Common myeloid progenitor, CD34-positive (primary cell): ENCODE measurements at regions not wholly inside any gene's neighbourhood (a gene's known extent, or its start where the extent isn't known, plus 50 kb on each side); places are given as distances from the start of the nearest gene placed in this dataset.

Experiments used
- CTCF ChIA-PET: fragments of 350-600 bp; sonication (Branson Sonifier 250); formaldehyde crosslinking; loops from one replicate; lab custom pipeline; 2021; ENCODE audit warnings: antibody characterized with exemption; lab: Charles Lee
- POLR2A ChIA-PET: fragments of 350-600 bp; sonication (Branson Sonifier 250); formaldehyde crosslinking; loops from one replicate; lab custom pipeline; 2021; ENCODE audit warnings: antibody characterized with exemption; lab: Charles Lee
- DNase-seq, 3 donors: peaks; one replicate each; pipeline versions ENCODE4 v3.0.0 to v3.0.0-alpha.2; 2013
- H3K27ac ChIP-seq, 2 experiments: 1 replicate in 1 of 2; 2 replicates in 1 of 2; pipeline ENCODE4 v1.7.0; 2013; ENCODE audit warnings: inconsistent platforms in 2 of 2, low read length in 2 of 2, mild to moderate bottlenecking in 2 of 2, low read depth in 1 of 2, moderate library complexity in 1 of 2; ENCODE audit not compliant: severe bottlenecking in 2 of 2, insufficient read depth in 1 of 2, poor library complexity in 1 of 2
- H3K27me3 ChIP-seq, 5 experiments: replicated peaks in 2 of 5; 1 replicate in 3 of 5; 2 replicates in 2 of 5; pipeline versions ENCODE4 v1.6.1 to v1.7.0; 2013; ENCODE audit warnings: low read length in 4 of 5, mild to moderate bottlenecking in 2 of 5, moderate library complexity in 2 of 5, inconsistent platforms in 1 of 5; ENCODE audit not compliant: insufficient read depth in 5 of 5, control insufficient read depth in 4 of 5
- H3K36me3 ChIP-seq, 4 experiments: 1 replicate in 2 of 4; 2 replicates in 2 of 4; pipeline versions ENCODE4 v1.6.1 to v1.7.0; 2013; ENCODE audit warnings: low read length in 3 of 4, control low read depth in 1 of 4, mild to moderate bottlenecking in 1 of 4; ENCODE audit not compliant: control insufficient read depth in 4 of 4, insufficient read depth in 4 of 4
- H3K4me1 ChIP-seq, 4 experiments: 1 replicate in 3 of 4; 2 replicates in 1 of 4; pipeline versions ENCODE4 v1.6.1 to v1.7.1; 2013; ENCODE audit warnings: low read length in 3 of 4, mild to moderate bottlenecking in 3 of 4, control low read depth in 1 of 4, inconsistent platforms in 1 of 4, moderate library complexity in 1 of 4; ENCODE audit not compliant: control insufficient read depth in 4 of 4, insufficient read depth in 4 of 4; ENCODE audit errors: control extremely low read depth in 1 of 4
- H3K4me3 ChIP-seq, 7 experiments: 1 replicate in 4 of 7; 2 replicates in 3 of 7; pipeline versions ENCODE4 v1.5.1 to v1.7.0; 2013; ENCODE audit warnings: mild to moderate bottlenecking in 7 of 7, low read length in 6 of 7, moderate library complexity in 6 of 7, inconsistent platforms in 2 of 7, low read depth in 2 of 7, control low read depth in 1 of 7; ENCODE audit not compliant: insufficient read depth in 4 of 7, control insufficient read depth in 1 of 7; ENCODE audit errors: extremely low read depth in 1 of 7
- H3K9me3 ChIP-seq, 5 experiments: 1 replicate in 4 of 5; 2 replicates in 1 of 5; pipeline versions ENCODE4 v1.6.1 to v1.7.1; 2013; ENCODE audit warnings: low read length in 4 of 5, mild to moderate bottlenecking in 2 of 5, inconsistent platforms in 1 of 5, low read depth in 1 of 5, moderate library complexity in 1 of 5; ENCODE audit not compliant: control insufficient read depth in 4 of 5, insufficient read depth in 2 of 5; ENCODE audit errors: control extremely low read depth in 1 of 5
- WGBS: methylation state at CpG from one replicate; pipeline ENCODE4 v1.1.5; 2013; ENCODE audit not compliant: insufficient coverage; 5-methylcytosine and 5-hydroxymethylcytosine counted together

DNA sequence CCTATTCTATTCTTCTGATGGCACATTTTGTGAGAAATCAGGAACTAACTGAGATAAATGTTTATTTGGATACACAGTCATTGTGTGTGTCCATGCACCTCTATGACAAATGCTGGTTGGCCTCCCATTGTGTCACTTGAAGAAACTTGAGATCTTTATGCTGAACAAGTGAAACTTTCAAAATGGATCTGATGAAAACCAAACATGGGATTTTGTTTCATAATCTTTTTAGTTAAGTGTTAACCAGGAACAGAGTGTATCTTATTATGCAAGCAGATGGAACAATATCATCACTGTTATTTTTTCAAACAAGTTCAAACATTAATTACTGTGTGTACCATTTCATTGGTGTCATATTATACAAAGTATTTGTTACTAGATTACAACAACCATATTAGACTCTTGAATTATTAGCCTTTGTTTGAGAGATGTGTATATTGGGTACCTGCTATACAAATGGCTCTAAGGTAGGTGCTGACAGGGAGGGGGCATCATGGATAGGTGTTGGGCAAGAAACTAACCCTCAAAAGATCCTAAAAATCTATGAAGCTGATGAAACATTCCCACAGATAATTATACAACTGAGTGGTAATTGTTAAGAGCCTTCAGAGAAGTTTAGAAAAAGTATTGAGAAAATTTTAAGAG is 159.8 kb downstream of the PALM2AKAP2 start:
- H3K4me3 ChIP-seq: no peak overlapping the region
- no peak for DNase-seq
- H3K36me3 ChIP-seq: no peaks in the 10 kb centered on the region
- no peak overlapping the region for H3K27ac ChIP-seq
- H3K4me1 ChIP-seq: no peaks in the 10 kb centered on the region
- H3K27me3 ChIP-seq: no peaks in the 10 kb centered on the region
- ChIA-PET CTCF (no interaction called here), POLR2A (no interaction called here)
- H3K9me3 ChIP-seq: peaks cover 0 to 4% (median 0%) of the 10 kb centered on the region in 5 experiments

DNA sequence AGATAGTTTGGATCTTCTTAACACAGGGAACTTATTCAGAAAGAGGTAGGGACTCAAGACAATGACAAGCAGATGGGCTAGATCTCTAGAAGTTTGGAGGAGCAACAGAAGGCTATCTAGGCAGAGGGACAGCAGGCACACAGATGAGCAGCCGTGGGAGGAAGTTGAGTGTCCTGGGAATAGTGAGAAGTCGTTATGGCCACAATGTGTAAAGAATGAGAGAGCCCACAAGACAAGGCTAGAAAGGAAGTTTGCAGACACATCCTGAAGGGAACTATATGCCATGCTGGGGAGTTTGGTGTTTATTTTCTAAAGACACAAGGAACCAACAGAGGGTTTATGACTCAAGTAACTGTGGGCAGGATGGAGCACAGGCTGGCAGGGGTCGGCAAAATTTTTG is 160.6 kb downstream of the PALM2AKAP2 start:
- CTCF ChIA-PET: no interaction called here
- Histone ChIP-seq H3K27me3 (no peaks in the 10 kb centered on the region), H3K36me3 (no peaks in the 10 kb centered on the region), H3K4me3 (no peak overlapping the region), H3K9me3 (peaks cover 0 to 4% (median 0%) of the 10 kb centered on the region in 5 experiments), H3K4me1 (no peaks in the 10 kb centered on the region), H3K27ac (no peak overlapping the region)
- DNase-seq: no peak
- POLR2A ChIA-PET: no interaction called here
- WGBS: 46% methylated on average over 2 of the region's 3 CpGs

DNA sequence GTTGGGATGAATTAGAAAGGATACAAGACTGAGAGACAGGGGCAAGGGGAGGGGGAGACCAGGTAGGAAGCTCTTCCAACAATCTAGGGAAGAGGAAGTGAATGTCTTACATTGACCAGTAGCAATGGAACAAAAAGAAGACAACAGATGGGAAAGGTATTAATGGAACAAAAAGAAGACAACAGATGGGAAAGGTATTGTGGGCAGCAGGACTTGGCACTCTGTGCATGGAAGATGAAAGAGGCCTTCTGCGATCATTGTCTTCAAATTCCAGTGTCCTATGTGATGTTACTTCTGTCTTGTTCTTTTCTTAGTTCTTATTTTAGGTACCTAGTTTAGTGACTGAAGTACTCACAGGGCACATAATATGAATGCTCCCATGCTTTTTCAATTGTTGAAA is 161.8 kb downstream of the PALM2AKAP2 start:
- no peaks in the 10 kb centered on the region for H3K36me3 ChIP-seq
- 100% methylated on average over 1 of the region's 1 CpG for WGBS
- no peak for DNase-seq
- CTCF ChIA-PET: no interaction called here
- no peaks in the 10 kb centered on the region for H3K27me3 ChIP-seq
- peaks cover 0 to 4% (median 0%) of the 10 kb centered on the region in 5 experiments for H3K9me3 ChIP-seq
- no peak overlapping the region for H3K27ac ChIP-seq
- no peaks in the 10 kb centered on the region for H3K4me1 ChIP-seq
- POLR2A ChIA-PET: no interaction called here
- no peak overlapping the region for H3K4me3 ChIP-seq

DNA sequence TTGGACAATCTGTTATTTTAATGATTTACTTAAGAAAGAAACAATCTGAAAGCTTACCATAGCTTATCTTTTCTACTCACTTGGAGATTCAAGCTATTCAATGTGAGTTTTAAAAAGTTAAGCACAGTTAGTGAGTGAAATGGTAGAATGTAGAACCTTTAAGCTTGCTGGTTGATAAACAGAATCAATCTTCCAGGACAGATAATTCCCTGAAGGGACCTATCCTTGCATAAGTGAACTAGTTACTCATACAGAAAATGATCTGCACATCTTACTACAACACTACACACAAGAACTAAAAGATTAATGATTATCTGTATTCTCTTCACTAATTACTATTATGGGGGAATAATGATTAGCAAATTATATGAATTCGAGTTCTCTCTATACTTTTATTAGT is 165.6 kb downstream of the PALM2AKAP2 start:
- Histone ChIP-seq H3K27me3 (peaks cover 0 to 2% (median 0%) of the 10 kb centered on the region in 5 experiments), H3K27ac (no peak overlapping the region), H3K9me3 (peaks cover 0 to 4% (median 0%) of the 10 kb centered on the region in 5 experiments), H3K36me3 (no peaks in the 10 kb centered on the region), H3K4me1 (no peaks in the 10 kb centered on the region), H3K4me3 (no peak overlapping the region)
- ChIA-PET POLR2A (no interaction called here), CTCF (interaction anchor here (1.0 kb wide), 1 partner anchor 9 kb away, joined by 4 read pairs; no protein-coding TSS in a partner anchor)
- DNase-seq: no peak
- no CpG with 5 or more reads among the region's 1 CpG for WGBS

DNA sequence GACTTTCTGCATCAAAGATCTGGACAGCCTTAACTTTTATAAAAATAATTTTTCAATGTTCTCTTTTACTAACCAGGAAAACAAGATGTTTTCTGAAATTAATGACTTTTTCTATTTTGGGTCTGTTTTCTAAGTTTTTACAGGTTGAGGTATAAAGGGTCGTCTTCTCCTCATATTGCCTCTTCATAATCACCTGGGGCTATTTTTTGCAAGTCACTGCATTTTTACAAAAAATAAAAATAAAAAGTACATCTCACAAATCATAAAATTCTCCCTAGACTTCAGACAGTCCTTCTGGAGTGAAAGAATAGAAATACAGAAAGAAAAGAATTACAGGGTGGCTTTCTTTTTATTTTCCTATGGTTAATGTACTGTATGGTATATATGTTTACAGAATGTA is 168.5 kb downstream of the PALM2AKAP2 start:
- H3K4me3 ChIP-seq: no peak overlapping the region
- no peak for DNase-seq
- no CpG with 5 or more reads among the region's 1 CpG for WGBS
- H3K36me3 ChIP-seq: no peaks in the 10 kb centered on the region
- H3K27ac ChIP-seq: no peak overlapping the region
- H3K27me3 ChIP-seq: peaks cover 0 to 2% (median 0%) of the 10 kb centered on the region in 5 experiments
- CTCF ChIA-PET: no interaction called here
- no peaks in the 10 kb centered on the region for H3K4me1 ChIP-seq
- POLR2A ChIA-PET: no interaction called here
- no peaks in the 10 kb centered on the region for H3K9me3 ChIP-seq

DNA sequence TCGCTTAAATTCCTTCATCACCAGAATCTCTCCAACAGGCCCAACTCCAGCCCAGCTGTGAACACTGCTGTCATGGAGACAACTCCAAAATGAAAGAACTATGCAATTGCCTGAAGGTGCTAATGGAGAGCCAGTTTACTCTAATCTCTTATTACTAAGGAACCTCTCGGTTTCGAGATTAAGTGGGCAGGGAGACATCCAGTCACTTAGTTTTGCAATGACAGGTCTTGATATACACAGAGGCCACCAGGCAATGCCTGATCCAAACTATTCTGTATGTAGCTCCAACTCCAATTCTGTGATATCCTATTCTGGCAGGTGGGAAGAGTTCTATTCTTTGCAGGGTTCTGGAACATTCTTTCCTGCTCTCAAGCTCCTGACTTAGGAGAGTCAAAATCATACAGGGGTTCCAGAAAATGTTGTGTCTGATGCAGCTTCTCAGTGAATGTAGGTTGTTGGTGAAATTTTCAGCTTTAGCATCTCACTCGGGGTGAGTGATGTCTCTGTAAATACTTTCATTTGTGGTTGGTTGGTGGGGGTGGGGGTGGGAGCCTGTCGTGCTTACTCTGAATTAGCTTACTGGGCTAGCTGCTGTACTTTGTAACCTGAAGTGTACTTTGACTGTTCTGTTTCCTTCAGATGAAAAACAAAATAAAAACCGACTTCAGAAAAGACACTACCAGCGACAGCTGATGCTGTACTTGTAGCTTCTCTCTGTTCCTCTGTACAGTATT is 170.9 kb downstream of the PALM2AKAP2 start:
- 93% methylated on average over 6 of the region's 7 CpGs for WGBS
- DNase-seq: no peak
- Histone ChIP-seq H3K27ac (no peak overlapping the region), H3K4me1 (no peaks in the 10 kb centered on the region), H3K36me3 (no peaks in the 10 kb centered on the region), H3K4me3 (no peak overlapping the region), H3K9me3 (no peaks in the 10 kb centered on the region), H3K27me3 (peaks cover 0 to 4% (median 0%) of the 10 kb centered on the region in 5 experiments)
- POLR2A ChIA-PET: interaction anchor here (0.6 kb wide), 1 partner anchor 413 kb away, joined by 5 read pairs; no protein-coding TSS in a partner anchor
- CTCF ChIA-PET: no interaction called here

DNA sequence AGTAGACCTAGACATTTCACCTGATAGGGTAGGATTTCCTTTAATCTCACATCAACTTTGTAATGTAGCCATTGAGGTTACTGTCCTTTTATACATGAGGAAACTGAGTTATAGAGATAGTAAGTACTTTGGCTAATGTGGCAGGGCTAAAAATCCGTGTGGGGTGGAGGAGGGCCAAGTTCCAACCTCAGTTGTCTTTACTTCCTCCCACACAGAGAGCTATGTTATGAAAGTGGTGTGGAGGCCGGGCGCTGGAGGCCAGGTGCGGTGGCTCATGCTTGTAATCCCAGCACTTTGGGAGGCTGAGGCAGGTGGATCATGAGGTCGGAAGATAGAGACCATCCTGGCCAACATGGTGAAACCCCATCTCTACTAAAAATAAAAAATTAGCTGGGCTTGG is 173.3 kb downstream of the PALM2AKAP2 start:
- no CpG with 5 or more reads among the region's 5 CpGs for WGBS
- CTCF ChIA-PET: no interaction called here
- POLR2A ChIA-PET: no interaction called here
- DNase-seq: no peak
- no peaks in the 10 kb centered on the region for H3K36me3 ChIP-seq
- H3K27ac ChIP-seq: no peak overlapping the region
- H3K4me3 ChIP-seq: no peak overlapping the region
- H3K4me1 ChIP-seq: no peaks in the 10 kb centered on the region
- H3K27me3 ChIP-seq: peaks cover 0 to 4% (median 2%) of the 10 kb centered on the region in 5 experiments
- no peaks in the 10 kb centered on the region for H3K9me3 ChIP-seq
